CD14-positive monocyte (primary cell): ENCODE measurements at regions not wholly inside any gene's neighbourhood (a gene's known extent, or its start where the extent isn't known, plus 50 kb on each side); places are given as distances from the start of the nearest gene placed in this dataset.
"Not testable (repeated sequence)": the region's sequence is repeated elsewhere in the genome, so short reads cannot be mapped to it uniquely, and the experiment has no call there.

Experiments used
- DNase-seq, 3 donors: peaks; one replicate each; pipeline ENCODE4 v3.0.0-alpha.2; 2011 to 2022
- H2AFZ ChIP-seq: 2 replicates; pipeline ENCODE4 v1.6.0; 2012; ENCODE audit warnings: mild to moderate bottlenecking, low read depth, low read length, inconsistent platforms; ENCODE audit not compliant: insufficient read depth, poor library complexity, severe bottlenecking
- H3K27ac ChIP-seq, 2 donors: 1 replicate in 1 of 2; 2 replicates in 1 of 2; pipeline ENCODE4 v1.5.1; 2012 to 2013; ENCODE audit warnings: low read length in 2 of 2, control low read depth in 1 of 2, inconsistent platforms in 1 of 2, low read depth in 1 of 2, mild to moderate bottlenecking in 1 of 2
- H3K27me3 ChIP-seq, 2 donors: one replicate each; pipeline versions ENCODE4 v1.6.0 to v1.6.1; 2011 to 2013; ENCODE audit warnings: low read length in 2 of 2; ENCODE audit not compliant: control insufficient read depth in 2 of 2, insufficient read depth in 2 of 2
- H3K36me3 ChIP-seq, 2 donors: replicated peaks in 1 of 2; 1 replicate in 1 of 2; 2 replicates in 1 of 2; pipeline versions ENCODE4 v1.5.1 to v1.6.1; 2012 to 2013; ENCODE audit warnings: low read length in 2 of 2, control low read depth in 1 of 2, inconsistent platforms in 1 of 2, mild to moderate bottlenecking in 1 of 2; ENCODE audit not compliant: insufficient read depth in 2 of 2, control insufficient read depth in 1 of 2
- H3K4me1 ChIP-seq, 2 donors: 1 replicate in 1 of 2; 2 replicates in 1 of 2; pipeline versions ENCODE4 v1.5.1 to v1.6.1; 2012 to 2013; ENCODE audit warnings: low read length in 2 of 2, control low read depth in 1 of 2, inconsistent platforms in 1 of 2, mild to moderate bottlenecking in 1 of 2, moderate library complexity in 1 of 2; ENCODE audit not compliant: insufficient read depth in 2 of 2, control insufficient read depth in 1 of 2
- H3K4me2 ChIP-seq: replicated peaks from 2 replicates; pipeline ENCODE3; 2012; ENCODE audit warnings: low read length, moderate library complexity, mild to moderate bottlenecking; ENCODE audit not compliant: poor library complexity, severe bottlenecking; ENCODE audit errors: extremely low read depth
- H3K4me3 ChIP-seq, 3 experiments: fragments of 200-600 bp in 1 of 3; sonication (generic) in 1 of 3; replicated peaks in 1 of 3; 1 replicate in 2 of 3; 2 replicates in 1 of 3; pipeline ENCODE4 v1.5.1; 2011 to 2013; ENCODE audit warnings: low read length in 3 of 3, mild to moderate bottlenecking in 3 of 3, control low read depth in 2 of 3, low read depth in 2 of 3, inconsistent platforms in 1 of 3, moderate library complexity in 1 of 3
- H3K79me2 ChIP-seq: 2 replicates; pipeline ENCODE4 v1.6.0; 2012; ENCODE audit warnings: mild to moderate bottlenecking, control low read depth, inconsistent platforms, low read length, moderate library complexity; ENCODE audit not compliant: insufficient read depth
- H3K9ac ChIP-seq: 2 replicates; pipeline ENCODE4 v1.6.0; 2017; ENCODE audit warnings: low read length, mild to moderate bottlenecking; ENCODE audit not compliant: insufficient read depth, poor library complexity, severe bottlenecking
- H3K9me3 ChIP-seq, 2 donors: replicated peaks in 1 of 2; 1 replicate in 1 of 2; 2 replicates in 1 of 2; pipeline versions ENCODE4 v1.5.1 to v1.6.1; 2012 to 2013; ENCODE audit warnings: low read length in 2 of 2, control low read depth in 1 of 2; ENCODE audit not compliant: control insufficient read depth in 1 of 2, insufficient read depth in 1 of 2
- H4K20me1 ChIP-seq: 2 replicates; pipeline ENCODE4 v1.6.0; 2012; ENCODE audit warnings: mild to moderate bottlenecking, low read length, control low read depth, moderate library complexity; ENCODE audit not compliant: insufficient read depth
- H3K27ac Mint-ChIP-seq, 7 donors: one replicate each; pipeline ENCODE4 v1.8.0; 2020; ENCODE audit warnings: mild to moderate bottlenecking in 7 of 7, mixed read lengths in 7 of 7, moderate library complexity in 6 of 7, inconsistent platforms in 2 of 7
- H3K27me3 Mint-ChIP-seq, 3 donors: one replicate each; pipeline ENCODE4 v1.8.0; 2021 to 2022; ENCODE audit warnings: low read depth in 3 of 3, mild to moderate bottlenecking in 3 of 3, mixed read lengths in 3 of 3, moderate library complexity in 3 of 3, inconsistent platforms in 1 of 3
- H3K36me3 Mint-ChIP-seq, 2 donors: one replicate each; pipeline ENCODE4 v1.8.0; 2020; ENCODE audit warnings: mixed read lengths in 2 of 2, inconsistent platforms in 1 of 2, mild to moderate bottlenecking in 1 of 2
- H3K4me1 Mint-ChIP-seq: one replicate; pipeline ENCODE4 v1.8.0; 2020; ENCODE audit warnings: mild to moderate bottlenecking, mixed read lengths
- H3K4me3 Mint-ChIP-seq, 2 donors: one replicate each; pipeline ENCODE4 v1.8.0; 2020; ENCODE audit warnings: mild to moderate bottlenecking in 2 of 2, mixed read lengths in 2 of 2, moderate library complexity in 1 of 2
- H3K9me3 Mint-ChIP-seq, 7 donors: one replicate each; pipeline ENCODE4 v1.8.0; 2020 to 2022; ENCODE audit warnings: mixed read lengths in 7 of 7, mild to moderate bottlenecking in 6 of 7, moderate library complexity in 6 of 7, inconsistent platforms in 2 of 7
- WGBS: methylation state at CpG from one replicate; pipeline ENCODE4 v1.1.5; 2013; ENCODE audit warnings: missing lambda C conversion rate; ENCODE audit not compliant: insufficient coverage; 5-methylcytosine and 5-hydroxymethylcytosine counted together
- intact Hi-C, 2 donors: fragments of 100-400 bp; cut with micrococcal nuclease; formaldehyde crosslinking; loops; one replicate each; pipeline versions ENCODE4 v1.15.0 to v1.15.1; 2023

DNA sequence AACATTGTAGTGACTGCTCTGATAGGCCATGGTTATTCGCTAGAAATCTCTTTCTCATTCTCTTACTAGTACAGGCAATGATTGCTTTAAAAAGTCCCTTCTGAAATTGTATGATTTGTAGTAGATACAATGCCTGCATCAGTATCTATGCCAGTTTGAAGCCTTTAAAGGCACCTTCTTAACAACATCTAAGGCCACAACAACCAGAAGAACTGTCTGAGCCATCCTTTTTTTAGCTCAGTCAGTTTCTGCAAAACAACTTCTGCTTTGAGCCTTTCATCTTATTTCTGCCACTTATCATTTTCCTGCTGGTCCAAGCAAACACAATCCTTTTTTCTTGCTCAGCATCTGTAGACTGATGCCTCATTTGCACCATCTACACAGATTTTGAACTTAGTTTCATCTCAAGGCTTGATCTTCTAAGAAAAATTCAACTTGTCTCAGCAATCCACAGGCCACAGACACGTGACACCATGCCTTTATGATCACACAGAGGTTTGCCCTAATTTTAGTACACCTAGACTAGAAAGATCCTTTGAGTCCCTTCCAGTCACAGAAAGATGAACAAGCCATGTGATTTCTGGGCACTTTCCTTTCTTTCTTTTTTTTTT is 106.1 kb downstream of the DDX11 start:
- H3K36me3 ChIP-seq, H4K20me1 ChIP-seq, H3K36me3 Mint-ChIP-seq, H3K79me2 ChIP-seq, H3K27ac ChIP-seq, H3K9ac ChIP-seq, H2AFZ ChIP-seq, H3K4me3 ChIP-seq, H3K27ac Mint-ChIP-seq, DNase-seq, H3K9me3 Mint-ChIP-seq, H3K4me1 ChIP-seq, H3K27me3 Mint-ChIP-seq, intact Hi-C loops, H3K4me2 ChIP-seq, H3K4me1 Mint-ChIP-seq, H3K27me3 ChIP-seq, H3K4me3 Mint-ChIP-seq, H3K9me3 ChIP-seq: not testable (repeated sequence)
- 100% methylated on average over 1 of the region's 2 CpGs for WGBS

DNA sequence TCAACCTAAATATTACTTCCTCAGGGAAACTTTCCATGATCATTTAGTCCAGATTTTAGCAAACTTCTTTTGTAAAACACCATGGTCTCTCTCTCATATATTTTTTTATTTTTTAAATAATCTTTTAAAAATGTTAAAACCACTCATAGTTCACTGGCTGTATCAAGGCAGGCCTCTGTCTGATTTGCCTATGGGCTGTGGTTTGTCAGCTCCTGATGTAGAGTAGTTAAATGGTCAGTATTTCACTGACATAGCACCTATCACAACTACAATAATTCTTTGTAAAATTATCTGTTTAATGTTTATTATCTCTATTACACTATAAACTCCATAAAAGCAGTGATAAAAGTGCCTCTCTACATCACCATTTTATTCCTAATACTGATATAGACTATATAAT is 108.9 kb downstream of the DDX11 start:
- H3K4me2 ChIP-seq, H3K4me3 Mint-ChIP-seq, H3K9me3 Mint-ChIP-seq, H3K36me3 Mint-ChIP-seq, H3K9ac ChIP-seq, H3K36me3 ChIP-seq, H3K4me1 Mint-ChIP-seq, H3K27me3 Mint-ChIP-seq, intact Hi-C loops, H2AFZ ChIP-seq, H3K9me3 ChIP-seq, H3K27ac ChIP-seq, H4K20me1 ChIP-seq, H3K79me2 ChIP-seq, H3K27ac Mint-ChIP-seq, H3K27me3 ChIP-seq, H3K4me1 ChIP-seq, DNase-seq, H3K4me3 ChIP-seq: not testable (repeated sequence)

DNA sequence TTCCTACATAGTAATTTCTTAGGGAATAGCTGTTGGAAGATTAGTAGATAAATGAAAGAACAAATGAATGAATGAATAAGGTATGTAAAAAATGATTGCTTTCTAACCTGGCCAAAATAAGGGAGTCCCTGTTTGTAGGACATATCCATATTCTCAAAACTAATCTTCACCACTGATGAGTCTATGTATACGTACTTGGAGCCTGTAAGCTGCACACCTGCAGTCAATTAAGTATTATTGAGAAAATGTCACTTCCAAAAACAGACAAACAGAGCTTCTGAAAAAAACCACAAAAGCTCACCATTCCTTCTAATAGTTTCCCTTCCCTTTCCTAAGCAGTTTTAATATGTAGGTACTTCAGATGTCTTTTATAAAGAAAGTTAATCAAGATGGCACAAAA is 109.4 kb downstream of the DDX11 start:
- WGBS: no CpG with 5 or more reads among the region's 1 CpG
- H3K36me3 ChIP-seq, H3K4me1 ChIP-seq, H3K9me3 Mint-ChIP-seq, H3K4me1 Mint-ChIP-seq, H3K79me2 ChIP-seq, intact Hi-C loops, H3K9me3 ChIP-seq, H4K20me1 ChIP-seq, H2AFZ ChIP-seq, H3K4me3 Mint-ChIP-seq, DNase-seq, H3K4me2 ChIP-seq, H3K9ac ChIP-seq, H3K36me3 Mint-ChIP-seq, H3K27ac ChIP-seq, H3K27ac Mint-ChIP-seq, H3K4me3 ChIP-seq, H3K27me3 ChIP-seq, H3K27me3 Mint-ChIP-seq: not testable (repeated sequence)

DNA sequence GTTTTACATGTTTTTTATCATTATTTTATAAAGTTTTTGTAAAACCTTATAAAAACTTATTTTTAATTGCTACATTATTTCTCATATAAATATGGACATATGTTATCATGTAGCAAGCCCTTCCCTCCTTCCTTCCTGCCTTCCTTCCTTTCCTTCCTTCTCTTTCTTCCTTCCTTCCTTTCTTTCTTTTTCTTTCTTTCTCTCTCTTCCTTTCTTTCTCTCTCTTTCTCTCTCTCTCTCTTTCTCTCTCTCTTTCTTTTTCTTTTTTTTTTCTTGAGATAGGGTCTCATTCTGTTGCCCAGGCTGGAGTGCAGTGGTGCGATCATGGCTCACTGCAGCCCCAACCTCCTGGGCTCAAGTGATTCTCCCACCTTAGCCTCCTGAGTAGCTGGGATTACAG is 110.2 kb downstream of the DDX11 start:
- H3K27ac ChIP-seq, H3K36me3 ChIP-seq, H3K27me3 ChIP-seq, DNase-seq, H4K20me1 ChIP-seq, H3K9ac ChIP-seq, H3K9me3 ChIP-seq, H3K4me1 Mint-ChIP-seq, H3K4me2 ChIP-seq, H2AFZ ChIP-seq, H3K4me1 ChIP-seq, H3K27ac Mint-ChIP-seq, H3K9me3 Mint-ChIP-seq, H3K36me3 Mint-ChIP-seq, H3K4me3 ChIP-seq, H3K4me3 Mint-ChIP-seq, H3K79me2 ChIP-seq, intact Hi-C loops, H3K27me3 Mint-ChIP-seq: not testable (repeated sequence)
- WGBS: no CpG with 5 or more reads among the region's 1 CpG
